Tibial nerve (tissue), 4 donors: ENCODE measurements at regions not wholly inside any gene's neighbourhood (a gene's known extent, or its start where the extent isn't known, plus 50 kb on each side); places are given as distances from the start of the nearest gene placed in this dataset.

Experiments
- DNase-seq, 2 donors: peaks; one replicate each; pipeline ENCODE4 v3.0.0-alpha.2; 2019; ENCODE audit warnings: low spot score in 2 of 2
- H3K27ac ChIP-seq, 4 donors: fragments of 200-600 bp; sonication (generic) in 3 of 4; one replicate each; pipeline ENCODE4 v1.5.1; 2017 to 2019; ENCODE audit warnings: mild to moderate bottlenecking in 1 of 4
- H3K27me3 ChIP-seq, 2 donors: fragments of 200-600 bp; sonication (generic) in 1 of 2; one replicate each; pipeline versions ENCODE4 v1.5.1 to v1.6.0; 2017 to 2019
- H3K36me3 ChIP-seq, 3 donors: fragments of 200-600 bp; sonication (generic); one replicate each; pipeline ENCODE4 v1.5.1; 2018 to 2019
- H3K4me1 ChIP-seq, 4 donors: fragments of 200-600 bp; sonication (generic) in 3 of 4; one replicate each; pipeline ENCODE4 v1.5.1; 2017 to 2019
- H3K4me3 ChIP-seq, 4 donors: fragments of 200-600 bp; sonication (generic) in 3 of 4; one replicate each; pipeline ENCODE4 v1.5.1; 2017 to 2019; ENCODE audit warnings: mild to moderate bottlenecking in 1 of 4, moderate library complexity in 1 of 4
- H3K9me3 ChIP-seq, 4 donors: fragments of 200-600 bp; sonication (generic) in 3 of 4; one replicate each; pipeline ENCODE4 v1.5.1; 2017 to 2019
- CTCF ChIP-seq, 5 experiments: fragments of 200-600 bp in 3 of 5; fragments of 450-650 bp in 2 of 5; sonication (generic) in 3 of 5; IDR thresholded peaks; one replicate each; pipeline ENCODE4 v1.5.1; 2016 to 2019; ENCODE audit warnings: antibody characterized with exemption in 5 of 5, mild to moderate bottlenecking in 3 of 5, moderate library complexity in 2 of 5
- EP300 ChIP-seq, 2 donors: sonication (generic); formaldehyde crosslinking; IDR thresholded peaks; one replicate each; pipeline ENCODE4 v1.6.1; 2017; ENCODE audit warnings: antibody characterized with exemption in 2 of 2, mild to moderate bottlenecking in 1 of 2
- POLR2A ChIP-seq, 2 donors: fragments of 450-650 bp; IDR thresholded peaks; one replicate each; pipeline ENCODE4 v1.6.1; 2017; ENCODE audit warnings: antibody characterized with exemption in 2 of 2, mild to moderate bottlenecking in 2 of 2, moderate library complexity in 2 of 2
- WGBS, 2 donors: methylation state at CpG; one replicate each; pipeline ENCODE4 v1.1.5; 2018; 5-methylcytosine and 5-hydroxymethylcytosine counted together

- no peak for DNase-seq
- Histone ChIP-seq H3K4me3 (no peak overlapping the region), H3K4me1 (no peaks in the 10 kb centered on the region), H3K27me3 (peaks cover 0 to 11% of the 10 kb centered on the region in 2 donors), H3K9me3 (no peaks in the 10 kb centered on the region), H3K36me3 (no peaks in the 10 kb centered on the region), H3K27ac (no peak overlapping the region)
- TF ChIP-seq POLR2A (IDR thresholded peaks at IDR 0.05), result no peak
- WGBS, 2 donors, result 52 to 56% methylated on average over 5 of the region's 5 CpGs
These were observed 211.1 kb upstream of the PLET1 start for GRCh38 chr11:112471731-112472130.

GRCh38 chr11:112477152-112477551 lies 216.5 kb upstream of the PLET1 start:
- Histone ChIP-seq H3K4me1 (no peaks in the 10 kb centered on the region), H3K9me3 (no peaks in the 10 kb centered on the region), H3K36me3 (no peaks in the 10 kb centered on the region), H3K27ac (no peak overlapping the region), H3K4me3 (no peak overlapping the region), H3K27me3 (no peaks in the 10 kb centered on the region)
- DNase-seq, result no peak
- TF ChIP-seq POLR2A (IDR thresholded peaks at IDR 0.05) (no peak), CTCF (IDR thresholded peaks at IDR 0.05) (no peak), EP300 (IDR thresholded peaks at IDR 0.05) (no peak)
- 88 to 95% methylated on average over 2 of the region's 2 CpGs for WGBS, 2 donors

GRCh38 chr11:112477581-112478317 lies 217.1 kb upstream of the PLET1 start:
- H3K4me1 ChIP-seq, result no peaks in the 10 kb centered on the region
- TF ChIP-seq EP300 (IDR thresholded peaks at IDR 0.05), result no peak
- TF ChIP-seq CTCF (IDR thresholded peaks at IDR 0.05), result no peak
- no peak for TF ChIP-seq POLR2A (IDR thresholded peaks at IDR 0.05)
- H3K36me3 ChIP-seq, result no peaks in the 10 kb centered on the region
- no peak for DNase-seq
- no peak overlapping the region for H3K27ac ChIP-seq
- 87% methylated on average over 6 of the region's 6 CpGs for WGBS, 2 donors
- H3K27me3 ChIP-seq, result no peaks in the 10 kb centered on the region
- no peak overlapping the region for H3K4me3 ChIP-seq
- H3K9me3 ChIP-seq, result no peaks in the 10 kb centered on the region

- no peak for TF ChIP-seq CTCF (IDR thresholded peaks at IDR 0.05)
- TF ChIP-seq POLR2A (IDR thresholded peaks at IDR 0.05), result no peak
- no peak for TF ChIP-seq EP300 (IDR thresholded peaks at IDR 0.05)
- Histone ChIP-seq H3K9me3 (no peaks in the 10 kb centered on the region), H3K4me3 (no peak overlapping the region), H3K27me3 (no peaks in the 10 kb centered on the region), H3K4me1 (no peaks in the 10 kb centered on the region), H3K27ac (no peak overlapping the region), H3K36me3 (no peaks in the 10 kb centered on the region)
- no peak for DNase-seq
- WGBS, 2 donors, result 79 to 86% methylated on average over 4 of the region's 4 CpGs
These were observed 218.1 kb upstream of the PLET1 start for GRCh38 chr11:112478806-112479205.

- no peak for TF ChIP-seq EP300 (IDR thresholded peaks at IDR 0.05)
- TF ChIP-seq POLR2A (IDR thresholded peaks at IDR 0.05), result no peak
- TF ChIP-seq CTCF (IDR thresholded peaks at IDR 0.05), result no peak
- H3K4me3 ChIP-seq, result no peak overlapping the region
- H3K9me3 ChIP-seq, result peaks cover 0 to 5% (median 0%) of the 10 kb centered on the region in 4 donors
- no peaks in the 10 kb centered on the region for H3K27me3 ChIP-seq
- DNase-seq, result no peak
- WGBS, 2 donors, result 80 to 83% methylated on average over 1 of the region's 1 CpG
- no peaks in the 10 kb centered on the region for H3K4me1 ChIP-seq
- no peaks in the 10 kb centered on the region for H3K36me3 ChIP-seq
- no peak overlapping the region for H3K27ac ChIP-seq
These were observed 220.8 kb upstream of the PLET1 start for GRCh38 chr11:112481431-112481830.
